LNCaP clone FGC (cell line): ENCODE measurements at regions not wholly inside any gene's neighbourhood (a gene's known extent, or its start where the extent isn't known, plus 50 kb on each side); places are given as distances from the start of the nearest gene placed in this dataset.

ENCODE experiments used
- DNase-seq: peaks from one replicate; pipeline ENCODE4 v3.0.0-alpha.2; 2011; ENCODE audit warnings: low read depth
- H3K4me3 ChIP-seq: 2 replicates; pipeline ENCODE4 v1.5.1; 2011; ENCODE audit warnings: mild to moderate bottlenecking, low read depth, low read length, control low read depth
- TF ChIP-seq, protein P1 (sequence below): IDR thresholded peaks from 2 replicates; pipeline ENCODE4 v1.5.1; 2012; ENCODE audit warnings: mild to moderate bottlenecking; ENCODE audit not compliant: control insufficient read depth, insufficient read depth; ENCODE audit errors: extremely low read depth

DNA sequence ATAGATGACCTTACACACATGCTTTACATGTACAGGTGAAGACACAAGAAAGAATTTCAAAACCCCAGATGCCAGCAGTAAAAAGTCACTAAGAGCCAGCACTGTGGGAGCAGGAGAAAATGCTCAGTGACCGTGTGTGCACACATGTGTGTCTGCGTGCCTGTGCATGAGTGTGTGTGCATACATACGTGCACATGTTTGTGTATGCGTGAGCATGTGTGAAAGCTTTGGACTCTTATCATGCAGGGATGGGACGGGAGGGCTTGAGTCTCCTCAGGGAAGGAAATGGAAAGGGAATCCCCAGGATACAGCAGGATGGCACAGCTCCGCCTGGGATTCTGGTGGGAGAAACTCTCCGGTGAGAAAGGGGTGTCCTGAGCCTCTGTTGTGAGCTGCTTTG, 121.5 kb upstream of the B3GAT1 start:
- no peak overlapping the region for H3K4me3 ChIP-seq
- DNase-seq: no peak
- TF ChIP-seq, protein P1, sequence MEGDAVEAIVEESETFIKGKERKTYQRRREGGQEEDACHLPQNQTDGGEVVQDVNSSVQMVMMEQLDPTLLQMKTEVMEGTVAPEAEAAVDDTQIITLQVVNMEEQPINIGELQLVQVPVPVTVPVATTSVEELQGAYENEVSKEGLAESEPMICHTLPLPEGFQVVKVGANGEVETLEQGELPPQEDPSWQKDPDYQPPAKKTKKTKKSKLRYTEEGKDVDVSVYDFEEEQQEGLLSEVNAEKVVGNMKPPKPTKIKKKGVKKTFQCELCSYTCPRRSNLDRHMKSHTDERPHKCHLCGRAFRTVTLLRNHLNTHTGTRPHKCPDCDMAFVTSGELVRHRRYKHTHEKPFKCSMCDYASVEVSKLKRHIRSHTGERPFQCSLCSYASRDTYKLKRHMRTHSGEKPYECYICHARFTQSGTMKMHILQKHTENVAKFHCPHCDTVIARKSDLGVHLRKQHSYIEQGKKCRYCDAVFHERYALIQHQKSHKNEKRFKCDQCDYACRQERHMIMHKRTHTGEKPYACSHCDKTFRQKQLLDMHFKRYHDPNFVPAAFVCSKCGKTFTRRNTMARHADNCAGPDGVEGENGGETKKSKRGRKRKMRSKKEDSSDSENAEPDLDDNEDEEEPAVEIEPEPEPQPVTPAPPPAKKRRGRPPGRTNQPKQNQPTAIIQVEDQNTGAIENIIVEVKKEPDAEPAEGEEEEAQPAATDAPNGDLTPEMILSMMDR: no peak

- TF ChIP-seq, protein P1: no peak
- DNase-seq: no peak
- no peak overlapping the region for H3K4me3 ChIP-seq
Observed at GRCh38 chr11:134532921-134533421, 120.9 kb upstream of the B3GAT1 start.

GRCh38 chr11:134532131-134532920, 120.3 kb upstream of the B3GAT1 start:
- TF ChIP-seq, protein P1: no peak
- no peak for DNase-seq
- no peak overlapping the region for H3K4me3 ChIP-seq

- DNase-seq: no peak
- no peak overlapping the region for H3K4me3 ChIP-seq
- TF ChIP-seq, protein P1: no peak
Observed at GRCh38 chr11:134531327-134532130, 119.5 kb upstream of the B3GAT1 start.

DNA sequence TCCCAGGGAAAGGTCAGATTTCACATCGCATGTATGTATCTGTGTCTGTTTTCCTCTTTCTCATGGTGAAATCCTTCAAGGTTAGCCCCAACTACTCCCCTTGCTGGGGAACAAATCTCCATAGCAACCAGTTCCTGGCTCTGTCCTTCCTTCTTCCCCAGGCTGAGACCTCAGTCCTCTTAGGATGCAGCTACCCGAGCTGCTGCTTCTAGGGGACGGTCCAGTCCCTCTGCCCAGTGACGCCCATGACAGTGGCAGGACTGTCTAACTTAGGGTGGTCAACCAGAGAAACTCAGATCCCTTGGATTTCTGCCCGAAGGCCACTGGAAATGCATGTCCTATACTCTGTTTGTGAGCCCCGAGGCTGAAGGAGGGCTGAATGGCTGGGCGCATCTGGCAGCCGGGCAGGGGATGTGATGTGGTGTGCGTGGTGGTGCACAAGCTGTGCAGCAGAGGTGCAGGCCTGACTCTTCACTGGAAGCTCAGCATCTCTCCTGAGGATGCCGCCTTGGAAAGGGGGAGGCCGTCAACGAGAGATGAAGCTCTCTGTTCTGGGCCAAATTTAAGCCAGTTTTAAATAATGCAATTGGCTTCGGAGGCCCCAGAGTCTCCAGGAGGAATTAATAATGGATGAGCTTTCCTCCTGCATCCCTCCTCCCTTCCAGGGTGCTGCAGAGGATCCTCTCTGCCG, 118.7 kb upstream of the B3GAT1 start:
- DNase-seq: no peak
- TF ChIP-seq, protein P1: no peak
- no peak overlapping the region for H3K4me3 ChIP-seq

- no peak overlapping the region for H3K4me3 ChIP-seq
- no peak for DNase-seq
- TF ChIP-seq, protein P1: no peak
Observed at GRCh38 chr11:134529212-134530096, 117.4 kb upstream of the B3GAT1 start.
